PFSK-1 (cell line): ENCODE measurements at regions not wholly inside any gene's neighbourhood (a gene's known extent, or its start where the extent isn't known, plus 50 kb on each side); places are given as distances from the start of the nearest gene placed in this dataset.

Experiments
- POLR2AphosphoS5 ChIP-seq: IDR thresholded peaks from 2 replicates; pipeline ENCODE4 v1.6.1; 2012; ENCODE audit warnings: low read depth, mild to moderate bottlenecking, control low read depth, low read length, moderate library complexity
- TAF1 ChIP-seq: IDR thresholded peaks from 2 replicates; pipeline ENCODE4 v1.6.1; 2012; ENCODE audit warnings: low read length, control low read depth, borderline replicate concordance; ENCODE audit not compliant: insufficient read depth

- TF ChIP-seq POLR2AphosphoS5 = no peak
- no peak for TF ChIP-seq TAF1
Observed at GRCh38 chr6:144635051-144635450, 349.9 kb downstream of the UTRN start.
